CD8-positive, alpha-beta memory T cell (primary cell): ENCODE measurements at regions not wholly inside any gene's neighbourhood (a gene's known extent, or its start where the extent isn't known, plus 50 kb on each side); places are given as distances from the start of the nearest gene placed in this dataset.
"Not testable (repeated sequence)": the region's sequence is repeated elsewhere in the genome, so short reads cannot be mapped to it uniquely, and the experiment has no call there.

Source experiments
- CTCF ChIA-PET: fragments of 350-600 bp; sonication (Branson Sonifier 250); formaldehyde crosslinking; loops from one replicate; lab custom pipeline; 2021; ENCODE audit warnings: antibody characterized with exemption; lab: Charles Lee
- POLR2A ChIA-PET: fragments of 350-600 bp; sonication (Branson Sonifier 250); formaldehyde crosslinking; loops from one replicate; lab custom pipeline; 2021; ENCODE audit warnings: antibody characterized with exemption; lab: Charles Lee
- DNase-seq, 5 donors: peaks; one replicate each; pipeline versions ENCODE4 v3.0.0 to v3.0.0-alpha.2; 2020 to 2022; ENCODE audit warnings: mixed read lengths in 1 of 5
- H3K27ac ChIP-seq: one replicate; pipeline ENCODE4 v1.7.0; 2013; ENCODE audit warnings: low read depth, mild to moderate bottlenecking, low read length, moderate library complexity
- H3K27me3 ChIP-seq: 2 replicates; pipeline ENCODE4 v1.7.0; 2013; ENCODE audit warnings: low read length, mild to moderate bottlenecking; ENCODE audit not compliant: insufficient read depth, poor library complexity, severe bottlenecking
- H3K36me3 ChIP-seq: 2 replicates; pipeline ENCODE4 v1.7.0; 2013; ENCODE audit warnings: mild to moderate bottlenecking, low read length, moderate library complexity; ENCODE audit not compliant: insufficient read depth
- H3K4me1 ChIP-seq: 2 replicates; pipeline ENCODE4 v1.7.0; 2013; ENCODE audit warnings: mild to moderate bottlenecking, low read length, moderate library complexity; ENCODE audit not compliant: insufficient read depth
- H3K4me3 ChIP-seq: 2 replicates; pipeline ENCODE4 v1.7.0; 2013; ENCODE audit warnings: mild to moderate bottlenecking, low read length
- H3K9me3 ChIP-seq: 2 replicates; pipeline ENCODE4 v1.7.0; 2013; ENCODE audit warnings: mild to moderate bottlenecking, low read length
- H3K27ac Mint-ChIP-seq, 8 donors: one replicate each; pipeline ENCODE4 v1.8.0; 2020 to 2021; ENCODE audit warnings: mixed read lengths in 8 of 8, mild to moderate bottlenecking in 6 of 8, inconsistent platforms in 3 of 8, moderate library complexity in 3 of 8
- H3K27me3 Mint-ChIP-seq, 2 donors: one replicate each; pipeline ENCODE4 v1.8.0; 2020 to 2021; ENCODE audit warnings: mixed read lengths in 2 of 2, mild to moderate bottlenecking in 1 of 2, moderate library complexity in 1 of 2
- H3K36me3 Mint-ChIP-seq, 3 donors: one replicate each; pipeline ENCODE4 v1.8.0; 2020 to 2021; ENCODE audit warnings: mixed read lengths in 3 of 3, inconsistent platforms in 1 of 3, mild to moderate bottlenecking in 1 of 3
- H3K4me1 Mint-ChIP-seq, 3 donors: one replicate each; pipeline ENCODE4 v1.8.0; 2020 to 2021; ENCODE audit warnings: mixed read lengths in 3 of 3, inconsistent platforms in 1 of 3, mild to moderate bottlenecking in 1 of 3
- H3K4me3 Mint-ChIP-seq, 7 donors: one replicate each; pipeline ENCODE4 v1.8.0; 2020 to 2021; ENCODE audit warnings: mixed read lengths in 7 of 7, mild to moderate bottlenecking in 6 of 7, moderate library complexity in 4 of 7, inconsistent platforms in 2 of 7
- H3K9me3 Mint-ChIP-seq, 5 donors: one replicate each; pipeline ENCODE4 v1.8.0; 2020 to 2022; ENCODE audit warnings: mixed read lengths in 5 of 5, mild to moderate bottlenecking in 3 of 5, moderate library complexity in 2 of 5, inconsistent platforms in 1 of 5

- CTCF ChIA-PET, H3K27ac Mint-ChIP-seq, H3K27me3 ChIP-seq, H3K4me3 ChIP-seq, H3K4me3 Mint-ChIP-seq, H3K27me3 Mint-ChIP-seq, H3K4me1 ChIP-seq, POLR2A ChIA-PET, H3K27ac ChIP-seq, H3K36me3 ChIP-seq, H3K9me3 ChIP-seq, H3K36me3 Mint-ChIP-seq, H3K4me1 Mint-ChIP-seq, DNase-seq, H3K9me3 Mint-ChIP-seq: not testable (repeated sequence)
Measured at GRCh38 chr1:57530911-57531260, 107.0 kb upstream of the DAB1 start.

DNA sequence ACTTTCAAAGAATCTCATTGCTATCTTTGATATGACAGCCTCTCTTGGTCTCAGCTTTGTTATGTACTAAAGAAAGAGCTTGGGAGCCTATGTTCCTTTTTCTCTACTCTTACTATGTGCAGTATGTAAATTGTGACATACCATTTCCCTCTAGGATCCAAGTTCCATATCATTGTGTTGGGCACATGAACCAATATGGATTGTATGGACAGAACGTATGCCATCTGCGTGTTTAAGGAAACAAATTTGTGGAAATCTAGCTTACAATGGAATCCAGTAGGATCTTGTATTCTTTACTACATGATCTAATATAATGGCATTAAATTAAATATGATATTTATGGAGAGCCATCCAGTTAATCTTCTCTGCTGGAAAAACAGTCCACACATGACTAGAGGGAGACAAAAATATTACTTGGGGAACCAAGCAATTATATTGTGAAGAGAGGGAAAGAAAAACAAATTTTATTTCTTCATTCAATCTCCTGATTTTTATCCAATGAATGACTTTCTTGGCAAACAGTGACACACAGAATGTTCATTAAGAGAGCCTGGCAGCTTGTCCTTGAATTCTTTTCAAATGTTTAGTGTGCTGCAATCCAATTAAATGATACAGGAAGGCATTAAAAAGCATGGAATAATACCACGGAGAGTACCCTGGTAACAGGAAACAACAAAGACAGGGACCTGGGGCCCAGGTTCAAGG is 106.5 kb upstream of the DAB1 start:
- no peaks in the 10 kb centered on the region for H3K4me1 ChIP-seq
- no peaks in the 10 kb centered on the region for H3K36me3 Mint-ChIP-seq
- H3K36me3 ChIP-seq: no peaks in the 10 kb centered on the region
- no peak overlapping the region for H3K4me3 Mint-ChIP-seq
- no peaks in the 10 kb centered on the region for H3K27me3 Mint-ChIP-seq
- H3K27me3 ChIP-seq: no peaks in the 10 kb centered on the region
- no peak overlapping the region for H3K4me3 ChIP-seq
- no peak overlapping the region for H3K27ac ChIP-seq
- ChIA-PET CTCF (no interaction called here), POLR2A (no interaction called here)
- peaks cover 0 to 9% (median 7%) of the 10 kb centered on the region in 5 donors for H3K9me3 Mint-ChIP-seq
- DNase-seq: no peak
- H3K9me3 ChIP-seq: no peaks in the 10 kb centered on the region
- H3K4me1 Mint-ChIP-seq: no peaks in the 10 kb centered on the region
- H3K27ac Mint-ChIP-seq: no peak overlapping the region

GRCh38 chr1:57522575-57522974 is 98.7 kb upstream of the DAB1 start:
- ChIA-PET POLR2A (no interaction called here), CTCF (no interaction called here)
- no peaks in the 10 kb centered on the region for H3K4me1 Mint-ChIP-seq
- Histone ChIP-seq H3K36me3 (no peaks in the 10 kb centered on the region), H3K27ac (no peak overlapping the region), H3K27me3 (no peaks in the 10 kb centered on the region), H3K9me3 (no peaks in the 10 kb centered on the region), H3K4me3 (no peak overlapping the region), H3K4me1 (no peaks in the 10 kb centered on the region)
- H3K27me3 Mint-ChIP-seq: no peaks in the 10 kb centered on the region
- H3K4me3 Mint-ChIP-seq: no peak overlapping the region
- H3K9me3 Mint-ChIP-seq: peaks cover 0 to 5% (median 0%) of the 10 kb centered on the region in 5 donors
- no peak for DNase-seq
- H3K27ac Mint-ChIP-seq: no peak overlapping the region
- H3K36me3 Mint-ChIP-seq: no peaks in the 10 kb centered on the region

GRCh38 chr1:57520743-57521515 is 97.1 kb upstream of the DAB1 start:
- Mint-ChIP-seq H3K27me3 (no peaks in the 10 kb centered on the region), H3K4me1 (no peaks in the 10 kb centered on the region), H3K36me3 (no peaks in the 10 kb centered on the region), H3K4me3 (no peak overlapping the region), H3K27ac (no peak overlapping the region), H3K9me3 (peaks cover 0 to 3% (median 1%) of the 10 kb centered on the region in 5 donors)
- no peak for DNase-seq
- Histone ChIP-seq H3K27ac (no peak overlapping the region), H3K9me3 (no peaks in the 10 kb centered on the region), H3K27me3 (no peaks in the 10 kb centered on the region), H3K36me3 (no peaks in the 10 kb centered on the region), H3K4me1 (no peaks in the 10 kb centered on the region), H3K4me3 (no peak overlapping the region)
- ChIA-PET POLR2A (no interaction called here), CTCF (no interaction called here)

GRCh38 chr1:57518496-57518895 is 94.6 kb upstream of the DAB1 start:
- H3K27ac Mint-ChIP-seq: no peak overlapping the region
- no peaks in the 10 kb centered on the region for H3K4me1 Mint-ChIP-seq
- peaks cover 0 to 3% of the 10 kb centered on the region in 2 donors for H3K27me3 Mint-ChIP-seq
- POLR2A ChIA-PET: no interaction called here
- Histone ChIP-seq H3K27me3 (no peaks in the 10 kb centered on the region), H3K4me1 (no peaks in the 10 kb centered on the region), H3K9me3 (no peaks in the 10 kb centered on the region), H3K4me3 (no peak overlapping the region), H3K36me3 (no peaks in the 10 kb centered on the region), H3K27ac (no peak overlapping the region)
- no peak overlapping the region for H3K4me3 Mint-ChIP-seq
- CTCF ChIA-PET: no interaction called here
- H3K9me3 Mint-ChIP-seq: peaks cover 0 to 2% (median 0%) of the 10 kb centered on the region in 5 donors
- DNase-seq: no peak
- no peaks in the 10 kb centered on the region for H3K36me3 Mint-ChIP-seq

DNA sequence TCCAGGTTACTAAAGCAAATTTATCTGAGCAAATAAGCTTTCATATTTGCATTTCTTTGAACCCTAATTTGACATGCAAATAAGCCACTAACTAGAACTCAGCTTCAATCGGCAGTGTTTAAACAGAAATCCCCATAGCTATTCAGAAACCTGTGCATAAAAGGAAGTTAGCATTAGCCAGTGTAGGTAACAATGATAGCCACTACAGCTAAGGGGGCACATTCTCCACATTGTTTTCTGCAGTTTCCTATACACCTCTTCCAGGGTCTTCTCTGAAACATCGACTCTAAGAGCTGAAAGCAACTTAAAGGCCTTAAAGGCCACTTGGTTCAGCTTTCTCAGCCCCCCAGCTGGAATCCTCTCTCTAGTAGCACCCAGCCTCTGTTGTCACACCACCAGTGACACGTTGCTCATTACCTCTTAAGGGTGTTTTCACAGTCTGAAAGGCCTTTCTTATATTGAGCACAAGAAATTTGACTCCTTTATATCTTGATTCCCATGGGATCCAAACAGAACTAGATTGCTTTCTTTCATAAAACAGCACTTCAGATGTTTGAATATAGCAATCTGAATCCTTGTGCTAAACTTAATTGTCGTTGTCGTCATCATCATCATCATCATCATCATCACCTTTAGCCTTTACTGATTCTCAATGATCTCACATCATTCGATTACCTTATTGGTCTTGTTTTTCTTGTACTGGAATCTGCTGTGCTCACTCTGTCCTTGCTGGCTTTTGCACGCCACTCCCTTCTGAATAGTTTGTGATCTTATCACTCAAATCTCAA is 93.9 kb upstream of the DAB1 start:
- H3K9me3 Mint-ChIP-seq: peaks cover 0 to 2% (median 0%) of the 10 kb centered on the region in 5 donors
- H3K36me3 ChIP-seq: no peaks in the 10 kb centered on the region
- CTCF ChIA-PET: no interaction called here

DNA sequence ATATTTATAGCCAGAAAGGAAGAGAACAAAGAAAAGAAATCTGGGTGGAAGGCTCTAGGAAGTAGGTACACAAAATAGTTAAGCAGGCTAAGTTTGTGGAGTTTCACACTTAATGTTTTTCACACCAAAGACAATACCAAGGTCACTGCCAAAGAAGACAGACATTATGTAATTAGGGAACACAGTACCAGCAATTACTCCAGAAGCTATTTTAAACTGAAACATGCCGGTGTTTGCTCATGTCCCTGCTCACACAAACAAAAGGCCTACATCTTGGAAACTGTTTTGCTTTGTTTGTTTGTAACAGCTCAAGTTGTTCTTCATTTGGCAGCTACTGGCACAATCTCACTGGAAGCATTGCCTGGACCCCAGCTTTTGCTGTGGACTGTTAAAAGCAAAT is 88.5 kb upstream of the DAB1 start:
- H3K4me3 ChIP-seq: no peak overlapping the region
- no peak overlapping the region for H3K4me3 Mint-ChIP-seq
- H3K4me1 ChIP-seq: no peaks in the 10 kb centered on the region
- no peak overlapping the region for H3K27ac Mint-ChIP-seq
- no peak for DNase-seq
- H3K27me3 ChIP-seq: no peaks in the 10 kb centered on the region
- peaks cover 0 to 3% of the 10 kb centered on the region in 2 donors for H3K27me3 Mint-ChIP-seq
- CTCF ChIA-PET: no interaction called here
- H3K9me3 Mint-ChIP-seq: peaks cover 0 to 1% (median 0%) of the 10 kb centered on the region in 5 donors
- peaks cover 0 to 1% (median 0%) of the 10 kb centered on the region in 3 donors for H3K36me3 Mint-ChIP-seq
- no peaks in the 10 kb centered on the region for H3K36me3 ChIP-seq
- POLR2A ChIA-PET: no interaction called here
- no peak overlapping the region for H3K27ac ChIP-seq
- no peaks in the 10 kb centered on the region for H3K4me1 Mint-ChIP-seq
- H3K9me3 ChIP-seq: no peaks in the 10 kb centered on the region

More for the DNA sequence above, 93.9 kb upstream of the DAB1 start:
- Histone ChIP-seq H3K27ac (no peak overlapping the region), H3K4me3 (no peak overlapping the region), H3K27me3 (no peaks in the 10 kb centered on the region), H3K9me3 (no peaks in the 10 kb centered on the region), H3K4me1 (no peaks in the 10 kb centered on the region)
- POLR2A ChIA-PET: no interaction called here
- peaks cover 0 to 1% (median 0%) of the 10 kb centered on the region in 3 donors for H3K36me3 Mint-ChIP-seq
- peaks cover 0 to 3% of the 10 kb centered on the region in 2 donors for H3K27me3 Mint-ChIP-seq
- H3K27ac Mint-ChIP-seq: no peak overlapping the region
- DNase-seq: no peak
- no peak overlapping the region for H3K4me3 Mint-ChIP-seq
- no peaks in the 10 kb centered on the region for H3K4me1 Mint-ChIP-seq

GRCh38 chr1:57506941-57507340 is 83.1 kb upstream of the DAB1 start:
- H3K27ac Mint-ChIP-seq: no peak overlapping the region

More at GRCh38 chr1:57506941-57507340, 83.1 kb upstream of the DAB1 start:
- DNase-seq: no peak
- H3K4me1 ChIP-seq: no peaks in the 10 kb centered on the region
- no peaks in the 10 kb centered on the region for H3K36me3 ChIP-seq
- no peak overlapping the region for H3K4me3 ChIP-seq
- ChIA-PET POLR2A (no interaction called here), CTCF (no interaction called here)
- H3K27ac ChIP-seq: no peak overlapping the region
- no peaks in the 10 kb centered on the region for H3K27me3 ChIP-seq
- H3K9me3 ChIP-seq: no peaks in the 10 kb centered on the region
- H3K4me1 Mint-ChIP-seq: no peaks in the 10 kb centered on the region
- peaks cover 0 to 2% (median 0%) of the 10 kb centered on the region in 5 donors for H3K9me3 Mint-ChIP-seq
- H3K36me3 Mint-ChIP-seq: no peaks in the 10 kb centered on the region
- H3K4me3 Mint-ChIP-seq: no peak overlapping the region
- H3K27me3 Mint-ChIP-seq: no peaks in the 10 kb centered on the region
